Mammary epithelial cell (primary cell): ENCODE measurements at regions not wholly inside any gene's neighbourhood (a gene's known extent, or its start where the extent isn't known, plus 50 kb on each side); places are given as distances from the start of the nearest gene placed in this dataset.
"Not testable (repeated sequence)": the region's sequence is repeated elsewhere in the genome, so short reads cannot be mapped to it uniquely, and the experiment has no call there.

Experiments used
- EZH2 ChIP-seq: IDR thresholded peaks from 2 replicates; pipeline ENCODE4 v1.6.1; 2012; ENCODE audit warnings: low read length, inconsistent platforms, borderline replicate concordance
- TF ChIP-seq, protein P1 (sequence below), 2 donors: IDR thresholded peaks in 1 of 2; conservative IDR thresholded peaks in 1 of 2; 2 replicates each; pipeline ENCODE4 v1.5.1; 2011 to 2012; ENCODE audit warnings: inconsistent platforms in 2 of 2, low read length in 2 of 2, mild to moderate bottlenecking in 2 of 2, control low read depth in 1 of 2, low read depth in 1 of 2; ENCODE audit not compliant: insufficient read depth in 1 of 2; ENCODE audit errors: extremely low read depth in 1 of 2

- TF ChIP-seq, protein P1, sequence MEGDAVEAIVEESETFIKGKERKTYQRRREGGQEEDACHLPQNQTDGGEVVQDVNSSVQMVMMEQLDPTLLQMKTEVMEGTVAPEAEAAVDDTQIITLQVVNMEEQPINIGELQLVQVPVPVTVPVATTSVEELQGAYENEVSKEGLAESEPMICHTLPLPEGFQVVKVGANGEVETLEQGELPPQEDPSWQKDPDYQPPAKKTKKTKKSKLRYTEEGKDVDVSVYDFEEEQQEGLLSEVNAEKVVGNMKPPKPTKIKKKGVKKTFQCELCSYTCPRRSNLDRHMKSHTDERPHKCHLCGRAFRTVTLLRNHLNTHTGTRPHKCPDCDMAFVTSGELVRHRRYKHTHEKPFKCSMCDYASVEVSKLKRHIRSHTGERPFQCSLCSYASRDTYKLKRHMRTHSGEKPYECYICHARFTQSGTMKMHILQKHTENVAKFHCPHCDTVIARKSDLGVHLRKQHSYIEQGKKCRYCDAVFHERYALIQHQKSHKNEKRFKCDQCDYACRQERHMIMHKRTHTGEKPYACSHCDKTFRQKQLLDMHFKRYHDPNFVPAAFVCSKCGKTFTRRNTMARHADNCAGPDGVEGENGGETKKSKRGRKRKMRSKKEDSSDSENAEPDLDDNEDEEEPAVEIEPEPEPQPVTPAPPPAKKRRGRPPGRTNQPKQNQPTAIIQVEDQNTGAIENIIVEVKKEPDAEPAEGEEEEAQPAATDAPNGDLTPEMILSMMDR (conservative IDR thresholded peaks at IDR 0.05 in 1 of 2, IDR thresholded peaks at IDR 0.05 in 1 of 2; ENCODE audit: extremely low read depth in 1 of 2, insufficient read depth in 1 of 2, low read depth in 1 of 2, low read length in 2 of 2), result not testable (repeated sequence)
- not testable (repeated sequence) for TF ChIP-seq EZH2
Measured at GRCh38 chr10:80011144-80011543, 62.2 kb upstream of the SFTPD start.
